ENCODE measurements at regions not wholly inside any gene's neighbourhood (a gene's known extent, or its start where the extent isn't known, plus 50 kb on each side); places are given as distances from the start of the nearest gene placed in this dataset.

- Histone ChIP-seq H3K4me3 (ENCODE audit: low read length) (no peak overlapping the region), H3K9me2 (replicated peaks; ENCODE audit: insufficient read depth, low read length) (no peaks in the 10 kb centered on the region), H3K4me1 (ENCODE audit: low read length) (no peaks in the 10 kb centered on the region), H3K27me3 (replicated peaks; ENCODE audit: insufficient read depth, low read length) (no peaks in the 10 kb centered on the region), H3K4me2 (ENCODE audit: low read depth, low read length) (no peak overlapping the region), H3K9me3 (replicated peaks; ENCODE audit: insufficient read depth, low read length) (no peaks in the 10 kb centered on the region), H3K79me2 (ENCODE audit: low read length) (no peaks in the 10 kb centered on the region), H4K20me1 (ENCODE audit: insufficient read depth, low read length) (no peaks in the 10 kb centered on the region), H2AFZ (ENCODE audit: low read length) (no peak overlapping the region), H3K9ac (ENCODE audit: low read length) (no peak overlapping the region), H3F3A (ENCODE audit: insufficient read depth, low read length) (no peaks in the 10 kb centered on the region), H3K27ac (ENCODE audit: low read length) (no peak overlapping the region), H3K36me3 (replicated peaks; ENCODE audit: insufficient read depth, low read length) (no peaks in the 10 kb centered on the region)
- TF ChIP-seq EZH2 (optimal IDR thresholded peaks at IDR 0.05; ENCODE audit: low read depth, low read length) (no peak), CTCF (IDR thresholded peaks at IDR 0.05; ENCODE audit: low read length) (no peak), EZH2phosphoT487 (IDR thresholded peaks at IDR 0.05; ENCODE audit: low read length) (no peak)
- no peak for DNase-seq
Observed at GRCh38 chr6:164887660-164888059, 421.7 kb downstream of the C6orf118 start.

- H3K4me3 ChIP-seq (ENCODE audit: low read length), result no peak overlapping the region
- H3K9ac ChIP-seq (ENCODE audit: low read length), result no peak overlapping the region
- no peaks in the 10 kb centered on the region for H3K27me3 ChIP-seq (replicated peaks; ENCODE audit: insufficient read depth, low read length)
- H2AFZ ChIP-seq (ENCODE audit: low read length), result no peak overlapping the region
- no peaks in the 10 kb centered on the region for H3K9me2 ChIP-seq (replicated peaks; ENCODE audit: insufficient read depth, low read length)
- no peaks in the 10 kb centered on the region for H4K20me1 ChIP-seq (ENCODE audit: insufficient read depth, low read length)
- no peak overlapping the region for H3K4me2 ChIP-seq (ENCODE audit: low read depth, low read length)
- no peak for DNase-seq
- H3K36me3 ChIP-seq (replicated peaks; ENCODE audit: insufficient read depth, low read length), result no peaks in the 10 kb centered on the region
- TF ChIP-seq CTCF (IDR thresholded peaks at IDR 0.05; ENCODE audit: low read length) (no peak), EZH2 (optimal IDR thresholded peaks at IDR 0.05; ENCODE audit: low read depth, low read length) (no peak), EZH2phosphoT487 (IDR thresholded peaks at IDR 0.05; ENCODE audit: low read length) (no peak)
- H3K4me1 ChIP-seq (ENCODE audit: low read length), result no peaks in the 10 kb centered on the region
- H3K9me3 ChIP-seq (replicated peaks; ENCODE audit: insufficient read depth, low read length), result no peaks in the 10 kb centered on the region
- H3K27ac ChIP-seq (ENCODE audit: low read length), result no peak overlapping the region
- H3F3A ChIP-seq (ENCODE audit: insufficient read depth, low read length), result no peaks in the 10 kb centered on the region
- no peaks in the 10 kb centered on the region for H3K79me2 ChIP-seq (ENCODE audit: low read length)
Observed at GRCh38 chr6:164882236-164882635, 427.2 kb downstream of the C6orf118 start.

- TF ChIP-seq EZH2phosphoT487 (IDR thresholded peaks at IDR 0.05; ENCODE audit: low read length) (no peak), CTCF (IDR thresholded peaks at IDR 0.05; ENCODE audit: low read length) (no peak), EZH2 (optimal IDR thresholded peaks at IDR 0.05; ENCODE audit: low read depth, low read length) (no peak)
- Histone ChIP-seq H3K36me3 (replicated peaks; ENCODE audit: insufficient read depth, low read length) (no peaks in the 10 kb centered on the region), H3K4me1 (ENCODE audit: low read length) (no peaks in the 10 kb centered on the region), H3K9me2 (replicated peaks; ENCODE audit: insufficient read depth, low read length) (no peaks in the 10 kb centered on the region), H3K79me2 (ENCODE audit: low read length) (no peaks in the 10 kb centered on the region), H3K27me3 (replicated peaks; ENCODE audit: insufficient read depth, low read length) (no peaks in the 10 kb centered on the region), H3K4me3 (ENCODE audit: low read length) (no peak overlapping the region), H3K9ac (ENCODE audit: low read length) (no peak overlapping the region), H3K27ac (ENCODE audit: low read length) (no peak overlapping the region), H3K9me3 (replicated peaks; ENCODE audit: insufficient read depth, low read length) (no peaks in the 10 kb centered on the region), H3F3A (ENCODE audit: insufficient read depth, low read length) (no peaks in the 10 kb centered on the region), H2AFZ (ENCODE audit: low read length) (no peak overlapping the region), H3K4me2 (ENCODE audit: low read depth, low read length) (no peak overlapping the region), H4K20me1 (ENCODE audit: insufficient read depth, low read length) (no peaks in the 10 kb centered on the region)
- no peak for DNase-seq
Observed at GRCh38 chr6:164871783-164872182, 437.6 kb downstream of the C6orf118 start.

All from MM.1S (cell line).